ENCODE measurements at regions not wholly inside any gene's neighbourhood (a gene's known extent, or its start where the extent isn't known, plus 50 kb on each side); places are given as distances from the start of the nearest gene placed in this dataset.
"Not testable (repeated sequence)": the region's sequence is repeated elsewhere in the genome, so short reads cannot be mapped to it uniquely, and the experiment has no call there.

DNA sequence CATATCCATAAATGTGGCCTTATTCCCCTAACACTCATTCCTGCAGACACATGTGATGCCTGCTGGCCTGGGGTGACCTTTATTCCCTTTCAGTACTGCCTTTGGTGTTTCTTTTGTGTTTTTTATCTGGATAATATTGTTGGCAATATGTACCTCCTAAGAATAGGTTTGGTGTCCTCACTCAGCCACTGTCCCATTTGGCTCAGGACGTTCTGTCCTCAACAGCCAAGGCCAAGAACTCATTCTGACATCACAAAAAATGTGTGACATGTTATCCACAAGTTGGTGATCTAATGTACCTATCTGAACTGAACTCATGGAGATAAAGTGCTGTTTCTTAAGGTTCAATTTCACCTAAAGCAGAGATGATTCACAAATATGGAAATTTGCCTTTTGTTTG, 142.9 kb upstream of the GRAMD2B start:
- no peak overlapping the region for H3K4me3 ChIP-seq (ENCODE audit: low read depth, low read length)
- DNase-seq (ENCODE audit: low read depth): no peak
- TF ChIP-seq, protein P1, sequence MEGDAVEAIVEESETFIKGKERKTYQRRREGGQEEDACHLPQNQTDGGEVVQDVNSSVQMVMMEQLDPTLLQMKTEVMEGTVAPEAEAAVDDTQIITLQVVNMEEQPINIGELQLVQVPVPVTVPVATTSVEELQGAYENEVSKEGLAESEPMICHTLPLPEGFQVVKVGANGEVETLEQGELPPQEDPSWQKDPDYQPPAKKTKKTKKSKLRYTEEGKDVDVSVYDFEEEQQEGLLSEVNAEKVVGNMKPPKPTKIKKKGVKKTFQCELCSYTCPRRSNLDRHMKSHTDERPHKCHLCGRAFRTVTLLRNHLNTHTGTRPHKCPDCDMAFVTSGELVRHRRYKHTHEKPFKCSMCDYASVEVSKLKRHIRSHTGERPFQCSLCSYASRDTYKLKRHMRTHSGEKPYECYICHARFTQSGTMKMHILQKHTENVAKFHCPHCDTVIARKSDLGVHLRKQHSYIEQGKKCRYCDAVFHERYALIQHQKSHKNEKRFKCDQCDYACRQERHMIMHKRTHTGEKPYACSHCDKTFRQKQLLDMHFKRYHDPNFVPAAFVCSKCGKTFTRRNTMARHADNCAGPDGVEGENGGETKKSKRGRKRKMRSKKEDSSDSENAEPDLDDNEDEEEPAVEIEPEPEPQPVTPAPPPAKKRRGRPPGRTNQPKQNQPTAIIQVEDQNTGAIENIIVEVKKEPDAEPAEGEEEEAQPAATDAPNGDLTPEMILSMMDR (IDR thresholded peaks at IDR 0.05; ENCODE audit: insufficient read depth, low read depth, low read length): no peak

DNA sequence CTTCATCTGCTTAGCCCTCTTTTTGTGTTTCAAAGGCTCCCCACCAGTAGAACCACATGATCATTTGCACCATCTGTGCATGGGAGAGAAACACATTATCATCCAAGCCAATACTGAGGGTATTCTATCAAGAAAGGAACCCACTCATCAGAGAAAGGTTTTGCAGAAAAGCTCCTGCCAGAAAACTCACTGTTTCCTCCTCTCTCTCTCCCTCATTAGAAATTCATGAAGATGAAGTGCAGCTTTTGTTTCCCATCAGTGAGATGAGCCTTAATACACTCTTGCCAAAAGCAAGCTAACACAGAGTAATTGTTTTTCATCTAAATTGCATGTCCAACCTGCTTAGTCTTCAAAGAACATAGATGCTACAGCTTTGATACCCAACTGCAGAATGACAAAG, 142.4 kb upstream of the GRAMD2B start:
- TF ChIP-seq, protein P1 (IDR thresholded peaks at IDR 0.05; ENCODE audit: insufficient read depth, low read depth, low read length): no peak
- DNase-seq (ENCODE audit: low read depth): no peak
- no peak overlapping the region for H3K4me3 ChIP-seq (ENCODE audit: low read depth, low read length)

DNA sequence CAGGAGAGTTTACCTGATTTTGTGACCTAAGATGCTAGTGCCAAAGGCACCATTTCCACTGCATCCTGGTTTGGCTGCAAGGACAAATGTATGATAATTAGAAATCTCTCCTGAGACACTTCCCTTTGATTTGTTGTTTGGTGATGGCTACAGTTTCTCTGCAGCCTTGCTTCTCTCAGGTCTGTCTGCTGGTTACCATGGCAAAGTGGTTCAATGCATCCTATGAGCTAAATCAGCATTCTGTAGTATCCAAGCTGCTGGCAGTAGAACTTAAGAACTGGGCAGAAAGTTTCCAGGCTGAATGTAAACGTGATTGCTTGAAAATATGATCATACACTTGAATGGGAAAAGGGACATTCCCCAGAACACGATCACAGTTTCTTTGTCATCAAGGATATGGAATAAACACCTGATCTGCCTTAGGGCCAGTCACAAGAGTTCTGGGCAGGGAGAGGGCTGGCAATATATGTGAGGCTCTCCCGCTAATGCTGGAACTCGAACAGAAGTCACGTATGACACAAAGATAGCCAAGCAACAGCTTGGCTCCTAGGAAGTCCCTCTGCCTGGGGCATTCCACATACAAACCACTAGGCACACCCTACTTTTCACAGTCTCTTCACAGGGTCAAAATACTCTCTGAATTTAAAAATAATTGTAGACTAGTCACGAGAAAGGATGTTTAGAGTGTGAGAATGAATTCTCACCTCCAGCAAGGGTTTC, 138.1 kb upstream of the GRAMD2B start:
- TF ChIP-seq, protein P1 (IDR thresholded peaks at IDR 0.05; ENCODE audit: insufficient read depth, low read depth, low read length): no peak
- H3K4me3 ChIP-seq (ENCODE audit: low read depth, low read length): no peak overlapping the region
- DNase-seq (ENCODE audit: low read depth): no peak

DNA sequence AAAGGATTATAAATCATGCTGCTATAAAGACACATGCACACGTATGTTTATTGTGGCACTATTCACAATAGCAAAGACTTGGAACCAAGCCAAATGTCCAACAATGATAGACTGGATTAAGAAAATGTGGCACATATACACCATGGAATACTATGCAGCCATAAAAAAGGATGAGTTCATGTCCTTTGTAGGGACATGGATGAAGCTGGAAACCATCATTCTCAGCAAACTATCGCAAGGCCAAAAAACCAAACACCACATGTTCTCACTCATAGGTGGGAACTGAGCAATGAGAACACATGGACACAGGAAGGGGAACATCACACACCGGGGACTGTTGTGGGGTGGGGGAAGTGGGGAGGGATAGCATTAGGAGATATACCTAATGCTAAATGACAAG, 127.1 kb upstream of the GRAMD2B start:
- not testable (repeated sequence) for DNase-seq (ENCODE audit: low read depth); H3K4me3 ChIP-seq (ENCODE audit: low read depth, low read length)

DNA sequence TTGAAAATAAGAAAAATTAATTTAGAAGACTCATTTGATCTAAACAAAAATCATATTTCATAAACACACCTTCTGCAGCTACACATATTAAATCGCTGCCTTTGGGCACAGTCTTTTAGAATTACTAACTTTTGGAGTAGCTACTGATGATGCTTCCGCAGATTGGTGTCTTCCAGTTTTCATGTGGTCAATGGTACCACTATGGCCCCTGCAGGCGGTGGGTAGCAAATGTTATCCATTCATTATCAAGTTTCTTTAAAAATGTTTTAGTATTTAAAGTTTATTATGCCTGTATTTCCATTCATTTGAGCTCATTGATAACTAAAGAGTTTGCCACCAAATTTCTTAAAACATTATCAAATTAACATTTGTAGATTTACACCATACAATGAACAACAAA, 122.9 kb upstream of the GRAMD2B start:
- no peak overlapping the region for H3K4me3 ChIP-seq (ENCODE audit: low read depth, low read length)
- TF ChIP-seq, protein P1 (IDR thresholded peaks at IDR 0.05; ENCODE audit: insufficient read depth, low read depth, low read length): no peak
- no peak for DNase-seq (ENCODE audit: low read depth)

DNA sequence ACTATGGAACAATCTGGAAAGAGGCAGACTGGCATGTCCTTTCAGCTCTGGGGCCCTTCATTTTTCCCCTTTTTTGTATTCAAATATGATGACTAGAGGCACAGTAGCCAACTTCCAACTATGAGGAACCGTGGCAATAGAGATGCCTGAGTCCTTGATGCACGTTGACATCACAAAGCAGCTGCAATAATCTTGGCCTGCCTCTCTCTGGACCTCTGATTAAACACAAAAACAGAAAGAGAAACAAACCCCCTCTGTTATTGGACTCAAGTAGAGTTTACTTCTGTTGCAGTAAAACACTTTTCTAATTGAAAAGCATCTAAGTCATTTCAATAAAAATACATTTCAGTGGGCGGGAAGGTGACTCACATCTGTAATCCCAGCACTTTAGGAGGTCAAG, 122.2 kb upstream of the GRAMD2B start:
- no peak overlapping the region for H3K4me3 ChIP-seq (ENCODE audit: low read depth, low read length)
- DNase-seq (ENCODE audit: low read depth): no peak
- TF ChIP-seq, protein P1 (IDR thresholded peaks at IDR 0.05; ENCODE audit: insufficient read depth, low read depth, low read length): no peak

DNA sequence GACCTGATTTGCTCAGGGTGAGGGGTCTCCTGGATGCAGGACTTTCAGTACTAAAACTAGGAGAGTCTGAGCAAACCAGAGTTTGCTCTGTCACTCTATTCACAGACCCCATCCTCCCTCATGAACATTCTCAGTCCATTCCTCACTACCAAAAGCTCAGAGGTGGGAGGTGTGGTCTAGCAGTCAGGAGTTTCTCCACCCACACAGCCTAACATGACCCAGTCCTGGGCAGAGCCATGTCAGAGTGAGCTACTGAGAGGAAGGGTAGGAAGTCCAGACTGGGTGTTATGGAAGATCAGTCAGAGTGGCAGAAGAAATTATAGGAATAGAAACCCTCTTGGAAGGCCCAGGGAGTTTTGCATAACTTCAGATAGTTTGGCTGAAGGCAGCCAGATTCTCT, 113.3 kb upstream of the GRAMD2B start:
- TF ChIP-seq, protein P1 (IDR thresholded peaks at IDR 0.05; ENCODE audit: insufficient read depth, low read depth, low read length): no peak
- H3K4me3 ChIP-seq (ENCODE audit: low read depth, low read length): no peak overlapping the region
- no peak for DNase-seq (ENCODE audit: low read depth)

All from fibroblast of villous mesenchyme (primary cell).